HUES64 (cell line): ENCODE measurements at regions not wholly inside any gene's neighbourhood (a gene's known extent, or its start where the extent isn't known, plus 50 kb on each side); places are given as distances from the start of the nearest gene placed in this dataset.

ENCODE experiments used
- H3K27ac ChIP-seq: 2 replicates; pipeline ENCODE4 v1.7.0; 2013; ENCODE audit warnings: low read depth, low read length, inconsistent platforms
- H3K27me3 ChIP-seq: 2 replicates; pipeline ENCODE4 v1.6.1; 2013; ENCODE audit warnings: mild to moderate bottlenecking, low read length; ENCODE audit not compliant: insufficient read depth
- H3K36me3 ChIP-seq: 2 replicates; pipeline ENCODE4 v1.6.1; 2013; ENCODE audit warnings: mild to moderate bottlenecking, low read length; ENCODE audit not compliant: insufficient read depth
- H3K4me1 ChIP-seq: 2 replicates; pipeline ENCODE4 v1.6.1; 2013; ENCODE audit warnings: mild to moderate bottlenecking, low read length, moderate library complexity; ENCODE audit not compliant: insufficient read depth
- H3K4me3 ChIP-seq: 2 replicates; pipeline ENCODE4 v1.5.1; 2013; ENCODE audit warnings: mild to moderate bottlenecking, low read length, moderate library complexity
- H3K9ac ChIP-seq: 2 replicates; pipeline ENCODE4 v1.6.1; 2013; ENCODE audit warnings: mild to moderate bottlenecking, low read depth, low read length
- H3K9me3 ChIP-seq: 2 replicates; pipeline ENCODE4 v1.6.1; 2013; ENCODE audit warnings: low read depth, low read length; ENCODE audit not compliant: insufficient read depth
- WGBS: fragments of 150-250, 120-280 bp; methylation state at CpG from one replicate; pipeline ENCODE4 v1.1.7; 2013; ENCODE audit warnings: missing lambda C conversion rate; 5-methylcytosine and 5-hydroxymethylcytosine counted together

DNA sequence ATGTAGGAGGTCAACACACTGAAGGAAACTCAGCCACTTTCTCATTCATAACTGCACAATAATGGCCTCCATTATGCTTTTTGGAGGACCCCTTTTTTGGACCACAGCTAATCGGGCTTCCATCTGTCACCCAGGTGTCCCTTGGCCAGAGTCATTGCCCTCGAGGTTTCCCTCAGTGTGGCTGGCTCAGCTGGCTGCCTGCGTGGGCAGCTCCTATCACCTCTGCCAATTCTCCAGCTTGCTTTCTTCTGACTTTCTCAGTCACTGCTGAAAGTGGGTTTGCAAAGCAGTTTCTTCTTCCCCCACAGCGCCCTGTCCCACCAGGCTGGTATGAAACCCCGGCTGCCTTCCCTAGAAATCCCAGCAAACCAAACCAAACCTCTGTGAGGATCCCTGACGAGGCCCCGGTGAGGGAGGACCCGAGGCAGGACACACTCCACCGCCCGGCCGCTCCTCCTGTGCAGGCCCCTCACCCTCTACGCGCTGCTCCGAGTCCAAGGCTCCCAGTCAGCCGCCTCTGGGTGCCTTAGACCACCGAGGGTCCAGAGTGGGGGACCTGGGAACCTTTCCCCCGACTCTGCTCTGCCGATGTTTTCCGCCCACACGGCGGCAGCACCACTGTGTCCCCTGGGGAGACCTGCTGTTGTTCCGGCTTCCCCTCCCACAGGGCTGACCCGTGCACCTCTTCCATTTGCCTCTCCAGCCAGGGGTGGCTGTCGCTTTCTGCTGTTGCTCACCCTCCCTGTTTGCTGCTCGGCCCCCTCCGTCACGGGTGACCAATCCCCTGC, 109.5 kb downstream of the TENT4A start:
- Histone ChIP-seq H3K36me3 (no peaks in the 10 kb centered on the region), H3K27me3 (no peaks in the 10 kb centered on the region; the same call in 1 of the 2 replicates), H3K9ac (no peak overlapping the region), H3K27ac (no peak overlapping the region), H3K9me3 (no peaks in the 10 kb centered on the region), H3K4me3 (no peak overlapping the region), H3K4me1 (no peaks in the 10 kb centered on the region)
- 78% methylated on average over 27 of the region's 27 CpGs for WGBS

DNA sequence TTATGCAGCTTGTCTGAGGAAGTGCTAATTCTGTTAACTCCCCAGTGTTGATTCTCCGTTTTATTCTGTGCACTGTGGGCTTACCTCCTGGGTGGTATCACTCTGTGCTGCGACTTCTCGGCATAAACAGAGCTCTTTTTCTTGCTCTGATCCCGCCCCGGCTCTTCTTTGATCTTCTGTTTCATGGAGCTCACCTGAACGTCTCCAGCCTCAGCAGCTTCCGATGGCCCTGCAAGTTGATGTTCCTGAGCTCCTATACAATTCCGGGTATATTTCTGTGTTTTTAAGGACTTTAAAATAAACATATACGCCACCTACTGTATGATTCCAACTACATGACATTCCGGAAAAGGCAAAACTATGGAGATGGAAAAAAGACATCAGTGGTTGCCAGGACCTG, 110.8 kb downstream of the TENT4A start:
- Histone ChIP-seq H3K36me3 (no peaks in the 10 kb centered on the region), H3K4me3 (no peak overlapping the region), H3K27me3 (no peaks in the 10 kb centered on the region; the same call in 1 of the 2 replicates), H3K4me1 (no peaks in the 10 kb centered on the region), H3K9ac (no peak overlapping the region), H3K9me3 (no peaks in the 10 kb centered on the region), H3K27ac (no peak overlapping the region)
- WGBS = 81% methylated on average over 9 of the region's 10 CpGs

DNA sequence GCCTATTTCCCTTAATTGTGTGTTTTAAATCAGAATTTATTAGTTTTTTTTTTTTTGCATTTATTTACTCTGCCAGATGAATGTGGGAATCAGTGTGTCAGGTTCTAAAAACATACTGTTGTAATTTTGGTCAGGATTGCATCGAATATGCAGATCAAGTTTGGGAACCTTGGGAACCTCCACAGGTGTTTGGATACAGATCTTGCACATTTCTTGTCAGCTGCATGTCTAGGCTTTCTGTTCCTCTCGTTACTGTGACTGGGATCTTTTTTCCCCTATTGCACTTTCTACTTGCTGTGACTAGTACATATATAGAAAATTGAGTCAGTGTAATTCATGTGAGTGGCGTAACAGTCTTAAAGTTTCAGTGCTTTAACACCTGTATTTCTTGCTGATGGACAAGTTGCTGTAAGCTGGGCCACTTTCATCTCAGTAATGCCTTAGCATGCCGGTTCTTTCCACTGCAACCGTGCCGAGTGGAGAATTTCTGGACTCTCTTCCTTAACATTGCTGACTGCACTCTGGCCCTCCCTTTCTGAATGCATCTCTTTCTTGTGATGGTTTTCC, 112.5 kb downstream of the TENT4A start:
- whole genome bisulfite sequencing = 89% methylated on average over 6 of the region's 6 CpGs
- Histone ChIP-seq H3K4me3 (no peak overlapping the region), H3K27ac (no peak overlapping the region), H3K9me3 (no peaks in the 10 kb centered on the region), H3K4me1 (no peaks in the 10 kb centered on the region), H3K36me3 (no peaks in the 10 kb centered on the region), H3K9ac (no peak overlapping the region), H3K27me3 (no peaks in the 10 kb centered on the region; the same call in 1 of the 2 replicates)

DNA sequence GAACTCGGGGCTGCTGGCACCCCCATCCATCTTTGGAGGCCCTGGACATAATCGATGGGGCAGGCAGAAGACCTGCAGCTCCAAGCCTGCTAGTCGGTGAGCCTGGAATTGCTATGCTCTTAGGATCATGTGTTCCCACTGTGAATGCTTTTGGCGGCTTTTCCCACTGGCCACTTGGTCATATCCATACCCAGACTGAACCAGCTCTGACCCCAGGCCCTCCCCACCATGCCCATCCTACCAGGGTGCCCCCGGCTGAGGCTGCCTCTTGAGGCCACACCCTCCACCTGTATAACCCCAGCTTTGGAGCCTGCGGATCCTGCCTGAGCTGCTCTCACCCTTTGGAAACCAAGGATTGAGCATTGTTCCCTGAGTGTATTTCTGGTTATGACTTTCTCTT, 113.5 kb downstream of the TENT4A start:
- H3K27me3 ChIP-seq = no peaks in the 10 kb centered on the region; the same call in 1 of the 2 replicates
- H3K9ac ChIP-seq = no peak overlapping the region
- H3K4me1 ChIP-seq = no peaks in the 10 kb centered on the region
- H3K36me3 ChIP-seq = no peaks in the 10 kb centered on the region
- no peaks in the 10 kb centered on the region for H3K9me3 ChIP-seq
- H3K4me3 ChIP-seq = no peak overlapping the region
- 87% methylated on average over 6 of the region's 6 CpGs for WGBS
- H3K27ac ChIP-seq = no peak overlapping the region

DNA sequence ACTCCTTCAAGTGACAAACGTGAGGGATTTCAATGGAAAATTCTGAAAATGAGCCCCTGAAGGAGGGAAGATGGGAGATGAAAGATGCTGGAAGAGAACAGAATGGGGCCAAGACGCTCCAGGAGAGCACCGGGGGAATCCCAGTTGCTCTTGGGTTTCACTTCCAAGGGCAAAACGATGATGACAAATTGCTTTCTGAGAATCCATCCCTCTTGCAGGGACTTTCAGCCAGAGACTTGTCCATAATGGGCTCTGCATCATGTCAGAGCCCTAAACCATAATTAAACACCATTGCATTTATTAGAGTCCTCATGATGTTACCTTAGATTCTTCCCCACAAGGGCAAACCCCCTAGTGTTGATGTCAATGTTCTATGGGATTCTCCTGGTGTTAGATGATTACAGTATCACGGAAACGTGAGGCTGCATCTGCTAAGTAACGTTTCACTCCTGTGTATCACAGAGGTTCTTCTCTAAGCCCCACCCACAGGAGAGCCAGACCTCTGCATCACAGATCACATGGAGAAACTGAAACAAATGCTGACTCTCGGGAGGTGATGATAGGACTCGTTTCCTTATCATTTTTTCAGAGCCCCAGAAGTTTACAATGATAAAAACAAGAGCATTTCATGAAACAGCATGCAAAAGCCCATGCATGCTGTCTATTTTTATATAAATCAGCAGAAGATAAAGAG, 114.4 kb downstream of the TENT4A start:
- Histone ChIP-seq H3K9ac (no peak overlapping the region), H3K27me3 (no peaks in the 10 kb centered on the region), H3K4me1 (no peaks in the 10 kb centered on the region), H3K4me3 (no peak overlapping the region), H3K9me3 (no peaks in the 10 kb centered on the region), H3K27ac (no peak overlapping the region), H3K36me3 (no peaks in the 10 kb centered on the region)
- 84% methylated on average over 9 of the region's 9 CpGs for WGBS

DNA sequence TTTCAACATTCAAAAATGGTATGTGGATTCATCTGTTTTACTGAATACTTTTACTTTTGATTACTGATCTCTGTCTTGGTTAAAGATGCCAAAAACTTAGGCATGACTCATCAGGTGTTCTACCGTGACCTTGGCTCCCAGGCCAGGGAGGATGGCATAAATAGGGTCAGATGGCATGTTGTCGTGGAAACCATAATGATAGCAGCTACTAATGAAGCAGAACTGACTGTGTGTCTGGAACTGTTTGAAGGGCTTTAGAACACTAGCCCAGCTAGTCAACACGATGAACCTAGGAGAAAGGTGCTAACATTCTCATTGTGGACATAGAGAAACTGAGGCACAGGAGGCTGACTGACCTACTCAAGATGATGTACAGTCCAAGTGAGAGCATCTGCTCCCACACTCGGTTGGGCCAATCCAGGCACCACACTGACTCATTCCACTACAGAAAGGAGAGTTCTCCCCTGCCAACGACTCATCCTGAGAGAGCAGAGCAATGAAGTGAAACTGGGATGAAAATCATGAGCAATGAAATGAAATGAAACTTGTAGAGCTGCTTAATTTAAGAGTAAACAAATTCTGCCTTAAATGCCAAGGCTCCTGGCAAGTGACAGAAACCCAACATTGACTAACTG, 116.0 kb downstream of the TENT4A start:
- WGBS = 84% methylated on average over 5 of the region's 5 CpGs
- H3K9ac ChIP-seq = no peak overlapping the region
- H3K4me3 ChIP-seq = no peak overlapping the region

DNA sequence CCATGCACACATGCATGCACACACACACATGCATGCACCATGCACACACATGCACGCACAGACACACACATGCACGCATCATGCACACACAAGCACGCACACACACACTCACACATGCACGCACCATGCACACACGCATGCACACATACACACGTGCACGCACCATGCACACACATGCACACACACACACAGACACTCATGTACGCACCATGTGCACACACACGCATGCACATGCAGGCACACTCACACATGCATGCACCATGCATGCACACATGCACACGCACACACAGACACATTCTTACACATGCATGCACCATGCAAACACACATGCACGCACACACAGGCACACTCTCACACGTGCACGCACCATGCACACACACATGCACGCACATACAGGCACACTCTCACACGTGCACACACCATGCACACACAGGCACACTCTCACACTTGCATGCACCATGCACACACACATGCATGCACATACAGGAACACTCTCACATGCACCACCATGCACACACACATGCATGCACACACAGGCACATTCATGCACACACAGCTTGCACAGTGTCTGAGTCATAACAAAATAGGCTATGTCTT, 117.5 kb downstream of the TENT4A start:
- H3K9me3 ChIP-seq = no peaks in the 10 kb centered on the region
- 89% methylated on average over 15 of the region's 15 CpGs for WGBS
- H3K4me1 ChIP-seq = no peaks in the 10 kb centered on the region
- no peaks in the 10 kb centered on the region for H3K36me3 ChIP-seq
- no peak overlapping the region for H3K4me3 ChIP-seq
- H3K27ac ChIP-seq = no peak overlapping the region
- H3K27me3 ChIP-seq = no peaks in the 10 kb centered on the region
- H3K9ac ChIP-seq = no peak overlapping the region

More for the DNA sequence above, 116.0 kb downstream of the TENT4A start:
- no peak overlapping the region for H3K27ac ChIP-seq
- H3K9me3 ChIP-seq = no peaks in the 10 kb centered on the region
- H3K36me3 ChIP-seq = no peaks in the 10 kb centered on the region
- no peaks in the 10 kb centered on the region for H3K27me3 ChIP-seq
- H3K4me1 ChIP-seq = no peaks in the 10 kb centered on the region

DNA sequence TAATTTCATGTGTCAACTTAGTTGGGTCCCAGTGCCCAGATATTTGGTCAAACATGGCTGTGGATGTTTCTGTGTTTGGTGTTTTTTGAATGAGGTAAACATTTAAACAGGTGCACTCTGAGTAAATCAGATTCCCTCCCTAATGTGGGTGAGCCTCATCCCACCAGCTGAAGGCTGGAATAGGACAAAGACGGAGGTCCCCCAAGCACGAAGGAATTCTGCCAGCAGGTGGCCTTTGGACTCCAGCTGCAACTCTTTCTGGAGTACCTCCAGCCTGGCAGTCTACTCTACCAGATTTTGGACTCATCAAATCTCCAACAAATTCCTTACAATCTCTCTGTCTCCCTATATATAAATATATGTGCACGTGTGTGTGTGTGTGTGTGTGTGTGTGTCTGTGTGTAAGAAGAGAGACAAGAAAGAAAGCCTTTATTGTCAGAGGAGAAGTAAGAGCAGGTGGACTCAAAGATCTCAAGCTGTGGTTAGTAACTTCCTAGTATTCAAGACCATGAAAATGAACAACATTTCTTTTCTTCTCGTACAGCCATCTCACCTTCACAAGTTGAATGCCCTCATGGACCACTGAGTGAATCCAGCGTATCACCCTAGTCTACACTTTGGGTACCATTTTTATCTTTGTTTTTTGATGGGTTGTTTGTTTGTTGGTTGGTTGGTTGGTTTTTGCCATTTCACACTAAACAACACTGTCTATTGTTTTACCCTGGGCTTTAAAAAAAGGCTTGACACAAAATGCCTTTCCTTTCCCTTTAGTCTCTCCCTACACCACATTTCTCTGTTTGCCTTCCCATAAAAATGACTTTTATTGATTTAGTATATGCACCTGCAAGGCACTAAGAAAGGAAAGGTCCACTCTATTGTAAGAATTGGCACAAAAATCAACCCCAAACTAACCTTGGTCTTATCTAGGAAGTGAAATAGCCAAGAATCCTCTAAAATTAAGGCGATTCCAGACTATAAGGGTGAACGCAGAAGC, 118.7 kb downstream of the TENT4A start:
- Histone ChIP-seq H3K9ac (no peak overlapping the region), H3K27ac (no peak overlapping the region), H3K9me3 (no peaks in the 10 kb centered on the region), H3K27me3 (no peaks in the 10 kb centered on the region), H3K4me1 (no peaks in the 10 kb centered on the region), H3K36me3 (no peaks in the 10 kb centered on the region), H3K4me3 (no peak overlapping the region)
- 81% methylated on average over 6 of the region's 7 CpGs for WGBS

DNA sequence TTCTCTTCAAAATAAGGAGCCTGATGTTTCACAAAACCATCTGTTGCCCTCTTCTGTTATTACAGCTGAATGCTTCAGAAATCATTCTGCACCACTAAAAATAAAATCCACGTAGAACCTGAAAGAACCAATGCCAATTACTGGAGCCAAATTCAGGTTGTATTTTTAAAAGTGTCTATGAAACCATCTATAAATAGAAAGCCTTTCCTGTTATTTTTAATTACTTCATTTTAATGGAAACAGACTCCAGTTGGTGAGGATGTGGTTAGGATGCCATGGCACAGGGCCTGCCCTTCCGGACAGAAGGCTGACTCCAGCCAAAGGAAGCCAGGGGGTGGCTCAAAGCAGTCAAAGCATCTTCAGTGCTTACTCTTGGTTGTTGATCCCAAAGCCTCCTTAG, 119.8 kb downstream of the TENT4A start:
- H3K27me3 ChIP-seq = no peaks in the 10 kb centered on the region
- no peaks in the 10 kb centered on the region for H3K4me1 ChIP-seq
- no peak overlapping the region for H3K27ac ChIP-seq
- no peak overlapping the region for H3K9ac ChIP-seq
- 95% methylated on average over 2 of the region's 2 CpGs for WGBS
- no peaks in the 10 kb centered on the region for H3K9me3 ChIP-seq
- no peak overlapping the region for H3K4me3 ChIP-seq
- H3K36me3 ChIP-seq = no peaks in the 10 kb centered on the region

DNA sequence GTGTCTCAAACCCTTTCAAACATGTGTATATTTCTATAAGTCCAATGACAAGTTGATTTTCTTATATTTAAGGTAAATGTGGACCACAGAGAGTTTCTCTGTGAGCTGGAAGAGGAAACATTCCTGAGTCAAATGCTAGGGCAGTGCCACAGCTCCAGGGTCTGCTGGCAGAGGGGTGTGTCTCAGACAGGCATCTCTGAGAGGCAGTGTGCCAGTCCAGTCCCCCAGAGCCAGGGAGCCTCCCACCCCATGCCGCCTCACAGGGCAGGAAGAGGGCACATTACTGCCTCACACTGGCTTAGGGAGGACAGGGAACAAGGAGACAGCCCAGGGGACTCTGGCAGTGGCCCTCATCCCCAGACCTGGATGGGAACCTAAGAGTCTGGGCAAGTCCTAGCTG, 120.2 kb downstream of the TENT4A start:
- no peak overlapping the region for H3K27ac ChIP-seq
- no peaks in the 10 kb centered on the region for H3K9me3 ChIP-seq
- WGBS = 85% methylated on average over 1 of the region's 1 CpG
- no peak overlapping the region for H3K4me3 ChIP-seq
- H3K36me3 ChIP-seq = no peaks in the 10 kb centered on the region
- no peaks in the 10 kb centered on the region for H3K27me3 ChIP-seq
- no peak overlapping the region for H3K9ac ChIP-seq
- H3K4me1 ChIP-seq = no peaks in the 10 kb centered on the region
